Trophoblast cell (in vitro differentiated cells and primary cell): ENCODE measurements at regions not wholly inside any gene's neighbourhood (a gene's known extent, or its start where the extent isn't known, plus 50 kb on each side); places are given as distances from the start of the nearest gene placed in this dataset.

ENCODE experiments used
- DNase-seq, 2 donors: peaks; one replicate each; pipeline ENCODE4 v3.0.0-alpha.2; 2016
- H2AFZ ChIP-seq: 2 replicates; pipeline ENCODE4 v1.6.1; 2013; ENCODE audit warnings: low read length, moderate library complexity, mild to moderate bottlenecking; ENCODE audit not compliant: insufficient read depth, poor library complexity
- H2AK5ac ChIP-seq: 2 replicates; pipeline ENCODE4 v1.6.1; 2013; ENCODE audit warnings: mild to moderate bottlenecking, low read length
- H2BK120ac ChIP-seq: 2 replicates; pipeline ENCODE4 v1.6.1; 2013; ENCODE audit warnings: low read length, mild to moderate bottlenecking, moderate library complexity; ENCODE audit not compliant: insufficient read depth, poor library complexity
- H2BK12ac ChIP-seq: 2 replicates; pipeline ENCODE4 v1.6.1; 2013; ENCODE audit warnings: mild to moderate bottlenecking, low read length, moderate library complexity
- H2BK5ac ChIP-seq: 2 replicates; pipeline ENCODE4 v1.6.1; 2013; ENCODE audit warnings: low read length, low read depth, moderate library complexity, mild to moderate bottlenecking; ENCODE audit not compliant: poor library complexity
- H3K14ac ChIP-seq: 2 replicates; pipeline ENCODE4 v1.6.1; 2013; ENCODE audit warnings: mild to moderate bottlenecking, low read length
- H3K18ac ChIP-seq: 2 replicates; pipeline ENCODE4 v1.6.1; 2013; ENCODE audit warnings: mild to moderate bottlenecking, low read length
- H3K23ac ChIP-seq: 2 replicates; pipeline ENCODE4 v1.6.1; 2013; ENCODE audit warnings: low read length
- H3K27ac ChIP-seq: 2 replicates; pipeline ENCODE4 v1.5.1; 2013; ENCODE audit warnings: low read depth, mild to moderate bottlenecking, inconsistent platforms, low read length, moderate library complexity
- H3K27me3 ChIP-seq: 2 replicates; pipeline ENCODE4 v1.6.1; 2013; ENCODE audit warnings: inconsistent platforms, mild to moderate bottlenecking, low read length, moderate library complexity; ENCODE audit not compliant: insufficient read depth
- H3K36me3 ChIP-seq, 2 experiments: 1 replicate in 1 of 2; 2 replicates in 1 of 2; pipeline ENCODE4 v1.6.1; 2013; ENCODE audit warnings: low read length in 2 of 2, mild to moderate bottlenecking in 2 of 2, moderate library complexity in 1 of 2; ENCODE audit not compliant: insufficient read depth in 2 of 2, control insufficient read depth in 1 of 2
- H3K4ac ChIP-seq: 2 replicates; pipeline ENCODE4 v1.6.1; 2013; ENCODE audit warnings: low read depth, mild to moderate bottlenecking, low read length, moderate library complexity
- H3K4me1 ChIP-seq, 2 experiments: 1 replicate in 1 of 2; 2 replicates in 1 of 2; pipeline ENCODE4 v1.6.1; 2013; ENCODE audit warnings: low read length in 2 of 2, mild to moderate bottlenecking in 2 of 2, moderate library complexity in 1 of 2; ENCODE audit not compliant: insufficient read depth in 2 of 2, control insufficient read depth in 1 of 2
- H3K4me2 ChIP-seq: 2 replicates; pipeline ENCODE4 v1.6.1; 2013; ENCODE audit warnings: inconsistent platforms, mild to moderate bottlenecking, low read length, moderate library complexity
- H3K4me3 ChIP-seq: 2 replicates; pipeline ENCODE4 v1.5.1; 2013; ENCODE audit warnings: mild to moderate bottlenecking, low read depth, low read length, inconsistent platforms
- H3K79me1 ChIP-seq: one replicate; pipeline ENCODE4 v1.6.1; 2013; ENCODE audit warnings: low read length
- H3K79me2 ChIP-seq: 2 replicates; pipeline ENCODE4 v1.6.1; 2013; ENCODE audit warnings: low read length, mild to moderate bottlenecking; ENCODE audit not compliant: control insufficient read depth, insufficient read depth, poor library complexity
- H3K9ac ChIP-seq: 2 replicates; pipeline ENCODE4 v1.6.1; 2013; ENCODE audit warnings: mild to moderate bottlenecking, low read length
- H3K9me3 ChIP-seq: 2 replicates; pipeline ENCODE4 v1.6.1; 2013; ENCODE audit warnings: low read depth, mild to moderate bottlenecking, control low read depth, inconsistent platforms, low read length; ENCODE audit not compliant: insufficient read depth
- H4K12ac ChIP-seq: 2 replicates; pipeline ENCODE4 v1.6.1; 2013; ENCODE audit warnings: low read depth, mild to moderate bottlenecking, low read length, moderate library complexity
- H4K8ac ChIP-seq: 2 replicates; pipeline ENCODE4 v1.6.1; 2013; ENCODE audit warnings: low read depth, mild to moderate bottlenecking, low read length, moderate library complexity
- H4K91ac ChIP-seq: one replicate; pipeline ENCODE4 v1.6.1; 2013; ENCODE audit warnings: low read depth, mild to moderate bottlenecking, low read length, moderate library complexity
- WGBS: extraction: QIAGEN DNeasy Blood & Tissue Kit; methylation state at CpG from one replicate; pipeline ENCODE4 v1.1.7; 2013; ENCODE audit warnings: missing lambda C conversion rate; ENCODE audit not compliant: insufficient read length, insufficient coverage; ENCODE audit errors: extremely low coverage; 5-methylcytosine and 5-hydroxymethylcytosine counted together

- no peak for DNase-seq
- no peaks in the 10 kb centered on the region for H3K36me3 ChIP-seq
- H3K23ac ChIP-seq: no peak overlapping the region
- no peaks in the 10 kb centered on the region for H3K9me3 ChIP-seq
- H4K12ac ChIP-seq: no peak overlapping the region
- no peak overlapping the region for H3K4me2 ChIP-seq
- no peak overlapping the region for H3K9ac ChIP-seq
- WGBS: no CpG with 5 or more reads among the region's 6 CpGs
- no peak overlapping the region for H2AFZ ChIP-seq
- H2BK12ac ChIP-seq: no peak overlapping the region
- no peak overlapping the region for H3K4ac ChIP-seq
- no peak overlapping the region for H2AK5ac ChIP-seq
- no peak overlapping the region for H3K27ac ChIP-seq
- no peak overlapping the region for H2BK5ac ChIP-seq
- H3K14ac ChIP-seq: no peak overlapping the region
- no peak overlapping the region for H4K8ac ChIP-seq
- no peaks in the 10 kb centered on the region for H3K4me1 ChIP-seq
- no peak overlapping the region for H4K91ac ChIP-seq
- no peak overlapping the region for H3K18ac ChIP-seq
- no peak overlapping the region for H3K4me3 ChIP-seq
- H3K27me3 ChIP-seq: no peaks in the 10 kb centered on the region
- peaks cover 1% of the 10 kb centered on the region for H3K79me2 ChIP-seq
- no peak overlapping the region for H2BK120ac ChIP-seq
- no peaks in the 10 kb centered on the region for H3K79me1 ChIP-seq
Observed at GRCh38 chr2:104092886-104093285, 761.0 kb upstream of the POU3F3 start.

GRCh38 chr2:104102615-104103014, 751.3 kb upstream of the POU3F3 start:
- no peaks in the 10 kb centered on the region for H3K27me3 ChIP-seq
- no peak overlapping the region for H2BK5ac ChIP-seq
- no peak overlapping the region for H3K18ac ChIP-seq
- H2BK120ac ChIP-seq: no peak overlapping the region
- H3K4me3 ChIP-seq: no peak overlapping the region
- H3K9me3 ChIP-seq: no peaks in the 10 kb centered on the region
- H4K8ac ChIP-seq: no peak overlapping the region
- no peak overlapping the region for H3K14ac ChIP-seq
- H3K4me1 ChIP-seq: no peaks in the 10 kb centered on the region
- no peak overlapping the region for H2AFZ ChIP-seq
- no peaks in the 10 kb centered on the region for H3K79me2 ChIP-seq
- no peak overlapping the region for H3K27ac ChIP-seq
- H3K4me2 ChIP-seq: no peak overlapping the region
- H3K9ac ChIP-seq: no peak overlapping the region
- no peak for DNase-seq
- H4K91ac ChIP-seq: no peak overlapping the region
- WGBS: no CpG with 5 or more reads among the region's 3 CpGs
- no peak overlapping the region for H2BK12ac ChIP-seq
- no peak overlapping the region for H3K23ac ChIP-seq
- no peak overlapping the region for H4K12ac ChIP-seq
- H3K4ac ChIP-seq: no peak overlapping the region
- no peaks in the 10 kb centered on the region for H3K36me3 ChIP-seq
- no peak overlapping the region for H2AK5ac ChIP-seq
- no peaks in the 10 kb centered on the region for H3K79me1 ChIP-seq

GRCh38 chr2:104109356-104109755, 744.6 kb upstream of the POU3F3 start:
- no peaks in the 10 kb centered on the region for H3K4me1 ChIP-seq
- H3K4ac ChIP-seq: no peak overlapping the region
- H3K79me2 ChIP-seq: no peaks in the 10 kb centered on the region
- no peak overlapping the region for H2BK12ac ChIP-seq
- H3K27ac ChIP-seq: no peak overlapping the region
- no peak overlapping the region for H3K4me2 ChIP-seq
- no peak overlapping the region for H2AFZ ChIP-seq
- H3K14ac ChIP-seq: no peak overlapping the region
- no peak overlapping the region for H2BK120ac ChIP-seq
- no peak overlapping the region for H2AK5ac ChIP-seq
- no peak overlapping the region for H3K9ac ChIP-seq
- H4K8ac ChIP-seq: no peak overlapping the region
- H4K12ac ChIP-seq: no peak overlapping the region
- H3K9me3 ChIP-seq: no peaks in the 10 kb centered on the region
- no peaks in the 10 kb centered on the region for H3K79me1 ChIP-seq
- no peak overlapping the region for H3K23ac ChIP-seq
- H2BK5ac ChIP-seq: no peak overlapping the region
- no CpG with 5 or more reads among the region's 8 CpGs for whole genome bisulfite sequencing
- H3K36me3 ChIP-seq: no peaks in the 10 kb centered on the region
- no peak overlapping the region for H4K91ac ChIP-seq
- H3K27me3 ChIP-seq: no peaks in the 10 kb centered on the region
- H3K18ac ChIP-seq: no peak overlapping the region
- no peak for DNase-seq
- H3K4me3 ChIP-seq: no peak overlapping the region

DNA sequence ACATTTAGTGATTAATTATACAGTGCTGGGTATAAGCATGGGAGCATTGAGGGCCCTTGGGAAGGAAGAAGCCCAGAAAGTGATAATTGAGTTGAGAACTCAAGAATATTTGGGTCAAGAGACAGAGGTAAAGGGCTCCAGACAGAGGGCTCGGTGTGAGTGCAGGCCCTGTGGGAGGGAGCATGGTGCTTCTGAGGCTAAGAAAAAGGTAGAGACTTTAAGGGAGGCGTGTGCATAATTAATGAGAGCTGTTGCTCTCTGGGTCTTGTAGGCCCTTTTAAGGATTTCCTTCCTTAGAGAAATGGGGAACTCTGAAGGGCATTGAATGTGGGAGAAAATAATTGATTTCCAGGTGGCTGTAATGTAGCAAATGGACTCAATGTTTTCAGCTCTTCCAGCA, 735.0 kb upstream of the POU3F3 start:
- Histone ChIP-seq H3K79me1 (no peaks in the 10 kb centered on the region), H3K4me3 (no peak overlapping the region), H2BK5ac (no peak overlapping the region), H2AK5ac (no peak overlapping the region), H3K36me3 (no peaks in the 10 kb centered on the region), H4K8ac (no peak overlapping the region), H3K27ac (no peak overlapping the region), H4K12ac (no peak overlapping the region), H3K4me2 (no peak overlapping the region), H3K9ac (no peak overlapping the region), H3K23ac (no peak overlapping the region), H2BK120ac (no peak overlapping the region), H3K79me2 (no peaks in the 10 kb centered on the region), H3K4ac (no peak overlapping the region), H3K27me3 (no peaks in the 10 kb centered on the region), H3K9me3 (no peaks in the 10 kb centered on the region), H3K4me1 (no peaks in the 10 kb centered on the region), H2AFZ (no peak overlapping the region), H3K14ac (no peak overlapping the region), H2BK12ac (no peak overlapping the region), H4K91ac (no peak overlapping the region), H3K18ac (no peak overlapping the region)
- no peak for DNase-seq
- no CpG with 5 or more reads among the region's 2 CpGs for WGBS
